SK-N-SH (cell line): ENCODE measurements at regions not wholly inside any gene's neighbourhood (a gene's known extent, or its start where the extent isn't known, plus 50 kb on each side); places are given as distances from the start of the nearest gene placed in this dataset.
A peak's percentile ranks its signal among the peaks of the same experiment; 100 is the strongest.
"Not testable (repeated sequence)": the region's sequence is repeated elsewhere in the genome, so short reads cannot be mapped to it uniquely, and the experiment has no call there.

ENCODE experiments used
- CTCF ChIA-PET: fragments of 300-600, 350-600 bp; formaldehyde crosslinking; extraction: SDS; loops from one replicate; lab custom pipeline; 2021; lab: Yijun Ruan, JAX
- POLR2A ChIA-PET: fragments of 350-600 bp; sonication (Branson Sonifier 250); formaldehyde crosslinking; extraction: SDS; loops from one replicate; lab custom pipeline; 2020; ENCODE audit warnings: antibody characterized with exemption, inconsistent platforms; lab: Yijun Ruan, JAX
- DNase-seq: peaks from one replicate; pipeline ENCODE4 v3.0.0; 2012
- H2AFZ ChIP-seq: fragments of 200-600 bp; sonication (generic); 2 replicates; pipeline ENCODE4 v1.8.1; 2016; ENCODE audit warnings: antibody characterized with exemption, mild to moderate bottlenecking, low read depth
- H3F3A ChIP-seq: fragments of 200-600 bp; sonication (generic); replicated peaks from 2 replicates; pipeline ENCODE3; 2016; ENCODE audit warnings: antibody characterized with exemption, mild to moderate bottlenecking; ENCODE audit not compliant: insufficient read depth
- H3K27ac ChIP-seq, 2 experiments: fragments of 200-500 bp in 1 of 2; fragments of 200-600 bp in 1 of 2; sonication (Bioruptor generic) in 1 of 2; sonication (generic), shearing (Covaris generic) in 1 of 2; 2 replicates each; pipeline versions ENCODE4 v1.5.1 to v1.6.1; 2014 to 2016; ENCODE audit warnings: low read depth in 2 of 2, inconsistent platforms in 1 of 2, low read length in 1 of 2, mild to moderate bottlenecking in 1 of 2, mixed read lengths in 1 of 2
- H3K27me3 ChIP-seq: fragments of 200-600 bp; sonication (generic), shearing (Covaris generic); 2 replicates; pipeline ENCODE4 v1.6.1; 2016; ENCODE audit warnings: mixed run types; ENCODE audit not compliant: insufficient read depth
- H3K36me3 ChIP-seq, 2 experiments: fragments of 200-500 bp in 1 of 2; fragments of 200-600 bp in 1 of 2; sonication (Bioruptor generic) in 1 of 2; sonication (generic) in 1 of 2; replicated peaks in 1 of 2; 2 replicates each; pipeline versions ENCODE3 to v1.5.1; 2014 to 2016; ENCODE audit warnings: low read length in 1 of 2, mild to moderate bottlenecking in 1 of 2; ENCODE audit not compliant: insufficient read depth in 2 of 2, control insufficient read depth in 1 of 2
- H3K4me1 ChIP-seq, 2 experiments: fragments of 200-500 bp in 1 of 2; fragments of 200-600 bp in 1 of 2; sonication (Bioruptor generic) in 1 of 2; sonication (generic), shearing (Covaris generic) in 1 of 2; 2 replicates each; pipeline versions ENCODE4 v1.5.1 to v1.6.1; 2014 to 2016; ENCODE audit warnings: low read depth in 1 of 2, low read length in 1 of 2, mixed run types in 1 of 2; ENCODE audit not compliant: insufficient read depth in 2 of 2, control insufficient read depth in 1 of 2
- H3K4me2 ChIP-seq: fragments of 200-600 bp; sonication (generic), shearing (Covaris generic); 2 replicates; pipeline ENCODE4 v1.6.1; 2017; ENCODE audit warnings: mixed run types
- H3K4me3 ChIP-seq, 2 experiments: fragments of 200-500 bp in 1 of 2; fragments of 200-600 bp in 1 of 2; sonication (Bioruptor generic) in 1 of 2; sonication (generic), shearing (Covaris generic) in 1 of 2; 2 replicates each; pipeline versions ENCODE4 v1.5.1 to v1.8.1; 2014 to 2016; ENCODE audit warnings: low read depth in 2 of 2, inconsistent platforms in 1 of 2, low read length in 1 of 2, mild to moderate bottlenecking in 1 of 2, mixed read lengths in 1 of 2, moderate library complexity in 1 of 2
- H3K79me2 ChIP-seq: fragments of 200-600 bp; sonication (generic); 2 replicates; pipeline ENCODE4 v1.8.1; 2017; ENCODE audit warnings: mild to moderate bottlenecking; ENCODE audit not compliant: insufficient read depth
- H3K9ac ChIP-seq: fragments of 200-600 bp; sonication (generic); 2 replicates; pipeline ENCODE4 v1.6.1; 2017; ENCODE audit warnings: mixed run types
- H3K9me2 ChIP-seq: fragments of 200-600 bp; sonication (generic); 2 replicates; pipeline ENCODE4 v1.6.1; 2017; ENCODE audit warnings: mixed run types
- H3K9me3 ChIP-seq: fragments of 200-600 bp; sonication (generic); 2 replicates; pipeline ENCODE4 v1.6.1; 2017; ENCODE audit warnings: mixed run types, mild to moderate bottlenecking, moderate library complexity
- H4K20me1 ChIP-seq: fragments of 200-600 bp; sonication (generic); 2 replicates; pipeline ENCODE4 v1.6.1; 2017; ENCODE audit warnings: mild to moderate bottlenecking, mixed run types; ENCODE audit not compliant: insufficient read depth
- CHD2 ChIP-seq: fragments of 150-350 bp; IDR thresholded peaks from 2 replicates; pipeline ENCODE4 v1.6.1; 2018; ENCODE audit warnings: low read length; ENCODE audit not compliant: partially characterized antibody
- FOXJ3 ChIP-seq: sonication (generic); formaldehyde crosslinking; IDR thresholded peaks from 2 replicates; pipeline ENCODE4 v1.5.1; 2020; ENCODE audit warnings: mild to moderate bottlenecking, missing genetic modification reagents
- NFIC ChIP-seq: IDR thresholded peaks from 2 replicates; pipeline ENCODE4 v1.4.0; 2012; ENCODE audit warnings: borderline replicate concordance
- RFX5 ChIP-seq: IDR thresholded peaks from 2 replicates; pipeline ENCODE4 v1.6.1; 2012; ENCODE audit warnings: mild to moderate bottlenecking, improper control_type of control experiment, low read length
- SIN3A ChIP-seq: IDR thresholded peaks from 2 replicates; pipeline ENCODE4 v1.6.1; 2012; ENCODE audit warnings: low read depth, mild to moderate bottlenecking, low read length, moderate library complexity, borderline replicate concordance
- TAF1 ChIP-seq: IDR thresholded peaks from 2 replicates; pipeline ENCODE4 v1.6.1; 2012; ENCODE audit warnings: low read depth, mild to moderate bottlenecking, low read length, moderate library complexity, borderline replicate concordance
- TCF12 ChIP-seq: IDR thresholded peaks from 2 replicates; pipeline ENCODE4 v1.4.0; 2012
- ZBTB33 ChIP-seq: IDR thresholded peaks from 2 replicates; pipeline ENCODE4 v1.4.0; 2012; ENCODE audit warnings: low read depth, borderline replicate concordance
- WGBS: methylation state at CpG from one replicate; pipeline ENCODE4 v1.1.6; 2017; ENCODE audit warnings: low lambda C conversion rate; 5-methylcytosine and 5-hydroxymethylcytosine counted together
- TF ChIP-seq, protein P1 (sequence below): fragments of 150-350 bp; IDR thresholded peaks from 2 replicates; pipeline ENCODE4 v1.6.1; 2017; ENCODE audit warnings: antibody characterized with exemption, low read length, low read depth, borderline replicate concordance

GRCh38 chr2:239830121-239831000, 194.8 kb downstream of the NDUFA10 start:
- H3K36me3 ChIP-seq = no peaks in the 10 kb centered on the region
- H3K4me1 ChIP-seq = peaks cover 0 to 21% of the 10 kb centered on the region in 2 experiments; a peak in 1 of 4 replicates
- ChIA-PET CTCF (no interaction called here), POLR2A (no interaction called here)
- H3K4me2 ChIP-seq = no peak overlapping the region
- H4K20me1 ChIP-seq = no peaks in the 10 kb centered on the region
- no peaks in the 10 kb centered on the region for H3K79me2 ChIP-seq
- 20% methylated on average over 7 of the region's 9 CpGs for WGBS
- no peaks in the 10 kb centered on the region for H3K9me2 ChIP-seq
- peak; percentile 15 for DNase-seq
- no peak overlapping the region for H3K4me3 ChIP-seq
- H3K9me3 ChIP-seq = no peaks in the 10 kb centered on the region
- TF ChIP-seq TAF1 (no peak), ZBTB33 (no peak)
- no peaks in the 10 kb centered on the region for H3K27me3 ChIP-seq
- H3K9ac ChIP-seq = no peak overlapping the region
- H2AFZ ChIP-seq = no peak overlapping the region
- no peak overlapping the region for H3K27ac ChIP-seq
- H3F3A ChIP-seq = no peaks in the 10 kb centered on the region

- Histone ChIP-seq H3K27me3 (no peaks in the 10 kb centered on the region), H3K9ac (no peak overlapping the region), H3F3A (no peaks in the 10 kb centered on the region), H3K4me1 (peaks cover 0 to 21% of the 10 kb centered on the region in 2 experiments; a peak in 1 of 4 replicates)
- TF ChIP-seq RFX5 (no peak), NFIC (no peak), SIN3A (no peak), FOXJ3 (CRISPR knock-in tag) (no peak), CHD2 (no peak), TCF12 (no peak)
- TF ChIP-seq, protein P1, sequence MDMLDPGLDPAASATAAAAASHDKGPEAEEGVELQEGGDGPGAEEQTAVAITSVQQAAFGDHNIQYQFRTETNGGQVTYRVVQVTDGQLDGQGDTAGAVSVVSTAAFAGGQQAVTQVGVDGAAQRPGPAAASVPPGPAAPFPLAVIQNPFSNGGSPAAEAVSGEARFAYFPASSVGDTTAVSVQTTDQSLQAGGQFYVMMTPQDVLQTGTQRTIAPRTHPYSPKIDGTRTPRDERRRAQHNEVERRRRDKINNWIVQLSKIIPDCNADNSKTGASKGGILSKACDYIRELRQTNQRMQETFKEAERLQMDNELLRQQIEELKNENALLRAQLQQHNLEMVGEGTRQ = no peak
- TF ChIP-seq, all 33 proteins: peak for 0
- 40% methylated on average over 15 of the region's 15 CpGs for whole genome bisulfite sequencing
- no peak overlapping the region for H3K27ac ChIP-seq
- ChIA-PET CTCF (no interaction called here), POLR2A (no interaction called here)
- no peaks in the 10 kb centered on the region for H3K36me3 ChIP-seq
- H2AFZ ChIP-seq = no peak overlapping the region
- H3K9me2 ChIP-seq = no peaks in the 10 kb centered on the region
- no peaks in the 10 kb centered on the region for H3K79me2 ChIP-seq
- H3K9me3 ChIP-seq = no peaks in the 10 kb centered on the region
- no peak overlapping the region for H3K4me2 ChIP-seq
- DNase-seq = peak; percentile 1
- no peaks in the 10 kb centered on the region for H4K20me1 ChIP-seq
- no peak overlapping the region for H3K4me3 ChIP-seq
These were observed 195.8 kb downstream of the NDUFA10 start for GRCh38 chr2:239829326-239829725.

DNA sequence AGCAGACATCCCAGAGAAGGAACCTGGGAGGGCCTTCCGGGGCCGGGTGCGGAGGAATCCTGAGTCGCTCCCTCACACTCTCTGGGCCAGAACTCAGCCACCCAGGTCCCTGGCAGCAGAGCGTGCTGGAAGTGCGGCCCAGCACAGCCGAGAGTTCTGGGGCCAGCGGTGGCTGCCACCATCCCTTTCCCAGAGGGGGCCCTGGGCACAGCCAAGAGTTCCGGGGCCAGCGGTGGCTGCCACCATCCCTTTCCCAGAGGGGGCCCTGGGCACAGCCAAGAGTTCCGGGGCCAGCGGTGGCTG, 196.2 kb downstream of the NDUFA10 start:
- H3K27me3 ChIP-seq, H3F3A ChIP-seq, H3K4me3 ChIP-seq, H3K27ac ChIP-seq, H4K20me1 ChIP-seq, H3K36me3 ChIP-seq, H3K9me3 ChIP-seq, H3K9ac ChIP-seq, H3K4me2 ChIP-seq, DNase-seq, H3K9me2 ChIP-seq, H2AFZ ChIP-seq, POLR2A ChIA-PET, CTCF ChIA-PET, H3K79me2 ChIP-seq: not testable (repeated sequence)
- peaks cover 0 to 21% of the 10 kb centered on the region in 2 experiments; a peak in 1 of 4 replicates for H3K4me1 ChIP-seq
- WGBS = 76% methylated on average over 12 of the region's 12 CpGs
